HG03139 (cell line): ENCODE measurements at regions not wholly inside any gene's neighbourhood (a gene's known extent, or its start where the extent isn't known, plus 50 kb on each side); places are given as distances from the start of the nearest gene placed in this dataset.
A peak's percentile ranks its signal among the peaks of the same experiment; 100 is the strongest.
"Not testable (repeated sequence)": the region's sequence is repeated elsewhere in the genome, so short reads cannot be mapped to it uniquely, and the experiment has no call there.

Experiments
- ATAC-seq: cut with Tn5 transposase; IDR thresholded peaks from one replicate; pipeline ENCODE4 v1.9.1; 2021; ENCODE audit not compliant: unreplicated experiment

DNA sequence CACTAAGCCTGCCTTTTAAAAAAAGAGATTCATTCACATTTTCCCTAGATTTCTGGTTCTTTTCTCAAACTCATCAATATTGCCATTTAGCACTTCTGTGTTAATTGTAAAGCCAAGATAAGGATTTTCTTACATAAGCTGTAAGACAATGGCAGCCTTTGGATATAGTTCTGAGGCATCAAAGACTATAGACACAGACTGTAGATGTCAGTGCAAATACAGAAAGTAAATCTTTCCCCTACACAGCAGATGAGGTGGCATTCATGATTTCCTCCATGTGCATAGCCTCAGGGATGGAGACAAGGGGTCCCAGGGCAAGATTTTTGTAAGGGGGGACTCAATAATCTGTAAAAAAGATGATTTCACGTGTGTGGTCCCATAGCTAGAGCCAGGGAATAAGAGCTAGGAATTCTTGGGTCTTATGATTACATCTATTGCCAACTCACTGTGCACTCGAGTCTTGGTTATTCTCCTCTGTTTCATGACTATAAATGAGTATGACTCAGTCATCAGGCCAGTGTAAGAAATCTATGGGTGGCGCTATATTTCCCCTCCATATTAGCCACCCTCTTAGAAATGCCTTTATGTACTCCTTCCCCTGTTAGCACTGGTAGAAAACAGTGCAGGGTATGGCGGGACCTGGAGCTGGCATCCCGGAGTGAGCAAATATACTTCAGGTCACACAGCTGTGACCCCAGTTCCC is 207.5 kb downstream of the EXOC5 start:
- ATAC-seq: no peak

DNA sequence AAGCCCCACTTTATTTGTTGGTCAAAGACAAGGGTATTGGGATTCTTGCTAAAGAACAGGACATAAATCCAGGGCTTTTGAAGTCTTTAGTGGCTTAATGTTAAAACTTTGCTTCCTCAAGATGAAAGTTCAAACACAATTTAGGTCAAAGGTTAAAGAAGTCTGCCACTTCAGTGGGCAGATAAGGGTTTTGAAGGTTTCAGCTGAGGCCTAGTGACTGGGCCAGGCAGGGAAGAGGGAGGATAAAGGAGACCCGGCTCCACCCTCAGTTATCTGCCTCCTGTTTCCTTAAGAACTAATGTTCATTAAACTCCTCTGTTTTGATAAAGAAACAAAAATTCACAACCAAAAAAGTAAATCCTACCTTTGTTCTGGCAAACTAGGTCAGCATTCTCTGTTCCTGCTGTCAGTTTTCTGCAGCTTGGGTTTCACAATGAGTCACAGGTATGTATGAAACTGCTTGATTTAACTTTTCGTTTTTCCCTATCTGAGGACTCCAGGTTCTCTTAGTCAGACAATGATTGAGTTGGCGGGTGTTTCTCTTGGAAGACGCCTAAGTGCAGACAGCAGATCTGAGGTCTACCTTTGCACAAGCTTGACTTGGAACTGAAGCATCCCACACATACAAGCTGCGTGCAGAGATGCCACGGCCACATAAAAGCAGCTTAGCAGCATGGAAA is 208.3 kb downstream of the EXOC5 start:
- peak; percentile 92 for ATAC-seq

DNA sequence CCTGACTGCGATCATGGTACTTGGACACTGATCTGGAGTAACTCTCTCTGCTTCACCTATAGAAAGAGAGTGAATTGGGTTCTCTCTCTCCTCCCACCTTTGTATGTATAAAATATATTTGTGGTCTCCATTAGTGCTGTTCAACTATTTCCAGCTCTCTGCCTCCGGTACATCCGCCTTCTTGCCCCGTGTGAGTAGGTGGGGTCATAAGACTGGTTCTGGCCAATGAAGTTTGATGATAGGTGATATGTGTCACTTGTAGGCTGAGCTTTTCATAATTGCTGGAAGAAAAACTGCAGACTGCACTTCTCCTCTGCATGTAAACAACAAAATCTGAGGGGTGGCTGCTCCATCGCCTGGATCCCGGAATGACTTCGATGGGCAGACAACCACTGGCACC is 210.4 kb downstream of the EXOC5 start:
- no peak for ATAC-seq

DNA sequence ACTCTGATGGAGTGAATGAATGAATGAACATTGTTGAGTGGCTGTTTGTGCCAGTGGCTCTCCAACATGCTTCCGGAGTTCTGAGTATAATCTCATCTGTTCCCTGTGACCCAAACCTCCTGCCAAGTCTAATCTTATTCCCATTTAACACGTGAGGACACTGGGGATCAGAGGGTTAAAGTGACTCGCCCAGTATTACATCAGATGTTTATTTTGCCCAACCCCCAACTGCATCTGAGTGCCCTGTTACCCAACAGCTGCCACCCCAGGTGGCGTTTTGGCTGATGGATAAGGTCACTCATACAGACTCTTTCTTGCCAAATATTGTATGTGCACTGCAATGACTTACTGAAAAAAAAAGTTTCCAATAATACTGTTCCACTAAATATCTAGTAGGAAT is 210.9 kb downstream of the EXOC5 start:
- no peak for ATAC-seq

DNA sequence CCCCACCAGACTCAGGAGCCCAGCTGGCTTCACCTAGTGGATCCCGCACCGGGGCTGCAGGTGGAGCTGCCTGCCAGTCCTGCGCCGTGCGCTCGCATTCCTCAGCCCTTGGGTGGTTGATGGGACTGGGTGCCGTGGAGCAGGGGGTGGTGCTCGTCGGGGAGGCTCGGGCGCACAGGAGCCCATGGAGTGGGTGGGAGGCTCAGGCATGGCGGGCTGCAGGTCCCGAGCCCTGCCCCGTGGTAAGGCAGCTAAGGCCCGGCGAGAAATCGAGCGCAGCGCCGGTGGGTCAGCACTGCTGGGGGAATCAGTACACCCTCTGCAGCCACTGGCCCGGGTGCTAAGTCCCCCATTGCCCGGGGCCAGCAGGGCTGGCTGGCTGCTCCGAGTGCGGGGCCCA is 212.2 kb downstream of the EXOC5 start:
- ATAC-seq: not testable (repeated sequence)

DNA sequence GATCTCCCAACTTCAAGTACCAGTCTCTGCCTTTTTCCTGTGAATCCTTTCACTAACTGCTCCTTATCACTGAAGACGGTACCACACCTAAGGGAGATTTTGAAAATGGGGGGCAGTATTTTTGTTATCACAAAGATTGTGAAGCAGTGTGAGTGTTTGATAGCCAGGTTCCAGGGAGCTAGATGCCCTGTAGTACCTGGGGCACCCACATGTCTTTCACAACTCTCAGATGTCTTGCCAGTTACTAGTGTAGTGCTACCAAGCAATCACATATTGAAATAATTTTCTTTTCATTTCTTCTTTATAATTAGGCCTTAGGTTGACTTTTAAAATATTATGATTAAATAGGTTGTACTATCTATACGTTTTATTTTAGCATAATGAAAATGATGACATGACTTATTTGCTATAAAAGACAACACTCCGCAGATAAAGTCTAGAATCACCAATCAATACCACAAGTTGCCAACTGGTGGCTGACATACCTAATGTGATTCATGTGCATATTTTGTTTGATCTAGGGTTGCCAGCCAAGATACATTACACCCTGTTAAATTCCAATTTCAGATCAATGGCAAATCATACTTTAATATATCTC is 215.9 kb downstream of the EXOC5 start:
- ATAC-seq: no peak

DNA sequence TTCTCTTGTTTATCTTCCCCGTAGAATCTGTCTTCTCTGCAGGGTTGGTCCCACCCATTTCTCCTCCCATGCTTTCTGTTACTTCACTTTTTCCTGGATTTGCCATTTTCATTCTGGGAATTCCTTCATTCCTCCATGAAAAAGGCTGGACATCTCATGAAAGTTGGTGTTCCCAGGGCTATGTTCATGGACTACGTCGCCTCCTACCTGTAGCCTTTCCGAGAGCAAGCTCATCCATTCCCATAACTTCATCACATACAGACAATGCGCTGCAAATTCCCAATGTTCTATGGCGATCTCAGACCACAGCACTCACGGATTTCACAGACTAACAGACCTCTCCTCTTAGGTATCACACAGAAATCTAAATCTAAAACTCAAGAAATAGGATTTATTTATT is 217.1 kb downstream of the EXOC5 start:
- ATAC-seq: no peak

DNA sequence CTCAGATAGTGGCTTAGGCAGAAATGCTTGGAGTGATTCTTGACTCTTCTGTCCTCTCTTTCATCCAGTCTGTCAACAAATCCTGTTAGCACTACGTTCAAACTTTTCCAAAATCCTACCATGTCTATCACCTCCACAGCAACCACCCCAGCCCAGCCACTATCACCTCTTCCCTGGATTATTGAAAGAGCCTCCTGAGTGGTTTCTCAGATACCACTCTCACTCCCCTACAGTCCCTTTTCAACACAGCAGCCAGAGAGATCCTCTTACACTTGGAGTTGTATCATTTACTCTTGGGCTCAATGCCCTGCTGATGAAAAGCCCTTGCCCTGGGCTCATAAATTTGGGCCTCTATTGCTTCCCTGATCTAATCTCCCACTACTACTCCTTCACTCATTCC is 218.9 kb downstream of the EXOC5 start:
- ATAC-seq: no peak

DNA sequence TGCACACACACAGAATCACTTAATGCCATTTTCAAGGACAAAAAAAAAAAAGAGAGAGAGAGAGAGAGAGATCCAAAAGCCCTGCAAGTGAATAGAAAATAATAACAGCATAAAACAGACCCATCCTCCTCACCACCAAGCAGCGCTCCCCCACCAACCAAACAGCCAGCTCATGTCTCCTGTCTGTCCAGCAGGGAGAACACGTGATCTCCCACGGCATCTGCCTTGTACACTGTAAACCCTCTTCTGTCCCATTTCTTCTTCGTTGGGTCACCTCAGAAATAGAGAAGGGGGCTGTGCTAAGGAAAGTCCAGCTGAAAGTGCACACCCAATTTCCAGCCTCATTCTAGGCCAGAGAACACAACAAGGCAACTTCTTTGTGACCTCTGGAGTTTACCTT is 222.5 kb downstream of the EXOC5 start:
- no peak for ATAC-seq

DNA sequence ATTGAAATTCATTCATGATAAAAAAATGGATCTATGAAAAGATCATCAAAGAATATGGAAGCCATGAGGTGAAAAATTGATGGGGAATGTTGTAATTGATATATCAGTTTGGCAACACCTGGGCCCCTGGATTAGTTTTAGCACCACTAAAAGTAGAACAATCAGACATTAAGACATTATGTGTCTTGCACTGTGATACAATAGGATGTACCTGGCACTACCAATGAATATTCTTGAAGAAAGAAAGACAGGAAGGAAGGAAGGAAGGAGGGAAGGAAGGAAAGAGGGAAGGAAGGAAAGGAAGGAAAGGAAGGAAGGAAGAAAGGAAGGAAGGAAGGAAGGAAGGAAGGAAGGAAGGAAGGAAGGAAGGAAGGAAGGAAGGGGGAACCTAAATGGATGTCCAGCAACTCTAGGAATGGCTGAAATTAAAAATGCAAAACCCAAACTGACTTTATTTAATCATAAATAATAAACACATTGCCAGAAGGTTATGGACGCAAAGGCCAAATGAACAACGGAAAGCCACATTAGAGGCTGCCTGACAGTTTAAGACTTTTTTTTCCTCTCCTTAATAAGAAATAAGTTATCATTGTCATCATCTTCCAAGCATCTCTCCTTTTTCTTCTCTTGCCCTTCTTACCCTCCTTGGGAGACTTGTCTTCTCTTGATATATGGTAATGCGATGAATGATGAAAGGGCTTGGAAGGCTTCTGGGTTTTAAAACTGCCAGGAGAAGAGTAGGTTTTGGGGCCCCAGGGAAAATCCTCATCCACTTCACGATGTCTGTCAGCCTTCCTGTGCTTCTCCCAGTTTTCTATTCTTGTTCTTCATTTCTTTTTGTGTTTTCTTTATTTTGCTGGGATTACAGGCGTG is 224.4 kb downstream of the EXOC5 start:
- not testable (repeated sequence) for ATAC-seq

DNA sequence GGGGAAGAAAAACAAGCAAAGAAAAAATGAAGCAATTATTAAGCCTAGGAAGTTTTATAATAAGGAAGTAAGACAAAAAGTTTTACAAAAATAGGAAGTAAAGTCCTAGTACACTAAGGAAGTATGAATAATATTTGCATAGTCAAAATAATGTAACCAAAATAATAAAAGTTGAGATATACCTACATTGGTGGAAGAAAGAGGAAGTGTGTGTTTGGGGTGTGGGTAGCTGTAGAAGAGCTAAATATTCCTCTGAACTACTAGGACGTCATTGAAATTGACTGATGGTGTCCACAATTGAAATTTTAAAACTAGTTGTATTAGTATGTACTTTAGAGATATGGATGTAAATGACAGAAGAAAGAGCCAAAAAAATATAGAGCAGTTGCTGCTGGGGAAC is 228.4 kb upstream of the OTX2 start:
- ATAC-seq: no peak

DNA sequence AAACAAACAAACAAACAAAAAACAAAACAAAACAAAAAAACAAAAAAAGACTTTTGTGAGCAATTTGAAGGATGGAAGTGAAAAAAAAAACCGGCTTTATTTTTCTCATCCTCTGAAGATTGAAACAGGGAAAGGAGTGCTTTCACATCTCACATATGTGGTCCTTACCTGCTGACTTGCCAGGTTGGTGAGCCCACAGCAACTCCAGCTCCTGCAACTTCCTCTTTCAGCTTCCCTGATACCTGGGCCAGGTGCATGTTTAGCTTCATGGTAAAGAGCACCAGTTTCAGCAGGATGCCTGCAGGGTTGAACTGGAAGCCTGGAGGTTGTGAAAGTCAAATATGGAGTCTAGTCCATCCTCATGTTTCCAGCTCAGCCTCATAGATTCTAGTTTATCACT is 221.2 kb upstream of the OTX2 start:
- ATAC-seq: no peak

DNA sequence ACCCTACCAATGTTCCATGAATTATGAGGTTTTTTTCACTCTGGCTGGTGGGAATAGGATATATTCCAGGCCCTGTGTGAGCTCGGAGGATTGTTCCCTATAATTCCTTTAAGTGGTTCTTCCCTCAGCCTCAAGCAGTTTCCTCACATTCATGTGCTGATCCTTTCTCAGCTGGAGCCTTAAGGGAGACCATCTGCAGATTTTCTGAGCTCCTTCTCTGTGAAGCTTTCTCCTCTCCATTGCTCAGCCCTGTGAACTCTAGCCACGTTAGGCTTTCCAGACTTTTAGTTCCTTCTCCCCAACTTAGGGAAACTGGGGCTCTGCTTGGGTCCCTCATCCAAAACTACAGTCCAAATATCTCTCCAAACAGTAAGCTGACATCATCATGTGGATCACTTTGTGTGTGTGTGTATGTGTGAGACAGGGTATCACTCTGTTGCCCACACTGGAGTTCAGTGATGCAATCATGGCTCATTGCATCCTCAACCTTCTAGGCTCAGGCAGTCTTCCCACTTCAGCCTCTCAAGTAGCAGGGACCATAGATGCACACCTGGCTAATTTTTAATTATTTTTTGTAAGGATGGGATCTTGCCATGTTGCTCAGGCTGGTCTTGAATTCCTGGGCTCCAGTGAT is 219.5 kb upstream of the OTX2 start:
- ATAC-seq: no peak

DNA sequence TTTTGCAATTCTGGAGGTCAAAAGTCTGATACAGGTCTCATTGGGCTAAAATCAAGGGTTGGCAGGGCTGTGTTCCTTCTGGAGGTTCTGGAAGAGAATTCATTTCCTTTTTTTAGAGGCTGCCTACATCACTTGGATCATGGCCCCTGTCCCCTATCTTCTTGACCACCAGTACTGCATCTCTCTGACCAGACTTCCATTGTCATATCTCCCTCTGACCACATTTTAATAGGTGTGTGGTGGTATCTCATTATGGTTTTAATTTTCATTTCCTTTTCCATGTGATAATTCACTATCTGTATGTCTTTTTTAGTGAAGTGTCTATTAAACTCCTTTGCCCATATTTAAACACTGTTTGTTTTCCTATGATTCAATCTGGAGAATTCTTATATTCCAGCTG is 215.2 kb upstream of the OTX2 start:
- ATAC-seq: no peak

DNA sequence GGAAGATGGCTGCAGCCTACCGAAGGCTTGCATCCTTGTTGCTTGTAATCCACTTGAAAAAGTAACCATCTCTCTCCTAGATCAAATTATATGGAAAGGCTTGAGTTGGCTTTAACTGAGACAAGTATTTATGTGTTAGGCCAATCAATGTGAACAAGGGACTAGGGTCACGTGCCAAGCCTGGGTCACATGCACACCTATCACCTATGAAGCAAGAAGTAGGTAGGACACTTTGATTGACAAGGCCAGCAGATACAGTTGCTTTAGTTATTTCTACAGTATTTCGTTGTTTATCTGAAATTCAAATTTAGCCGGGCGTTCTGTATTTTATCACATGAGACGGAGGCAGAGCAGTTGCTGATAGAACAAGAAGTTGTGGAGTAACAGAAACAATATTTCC is 212.3 kb upstream of the OTX2 start:
- ATAC-seq: no peak

DNA sequence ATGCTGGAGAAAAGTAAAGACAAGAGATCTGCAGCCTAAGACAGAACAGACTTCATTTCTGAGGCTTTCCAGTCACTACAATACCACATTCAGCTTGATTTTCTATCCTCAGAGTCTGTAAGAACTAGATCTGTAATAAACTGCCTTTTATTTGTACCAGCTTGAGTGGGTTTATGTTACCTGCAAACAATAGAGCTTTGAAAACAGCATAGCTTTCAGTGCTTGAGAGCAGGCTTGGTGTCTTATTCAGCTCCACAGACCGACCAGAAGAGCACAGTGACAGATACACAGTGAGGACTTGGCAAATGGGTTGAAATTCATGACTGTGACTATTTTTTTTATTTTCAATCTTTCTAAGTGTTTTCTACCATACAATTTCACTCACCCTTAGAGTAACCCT is 207.8 kb upstream of the OTX2 start:
- ATAC-seq: no peak

DNA sequence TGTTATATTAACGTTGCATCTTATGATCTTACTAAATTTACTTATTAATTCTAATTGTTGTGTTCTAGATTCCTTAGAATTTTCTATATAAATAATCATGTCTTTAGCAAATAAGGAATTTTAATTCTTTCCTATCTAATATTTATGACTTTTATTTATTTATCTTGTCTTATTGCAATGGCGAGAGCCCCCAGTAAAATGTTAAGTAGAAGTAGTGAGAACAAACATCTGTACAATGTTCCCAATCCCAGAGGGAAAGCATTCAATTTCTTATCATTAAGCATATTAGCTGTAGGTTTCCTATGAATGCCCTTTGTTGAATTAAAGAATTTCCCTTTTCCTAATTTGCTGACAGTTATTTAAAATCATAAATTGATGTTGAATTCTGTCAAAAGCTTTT is 203.7 kb upstream of the OTX2 start:
- no peak for ATAC-seq

DNA sequence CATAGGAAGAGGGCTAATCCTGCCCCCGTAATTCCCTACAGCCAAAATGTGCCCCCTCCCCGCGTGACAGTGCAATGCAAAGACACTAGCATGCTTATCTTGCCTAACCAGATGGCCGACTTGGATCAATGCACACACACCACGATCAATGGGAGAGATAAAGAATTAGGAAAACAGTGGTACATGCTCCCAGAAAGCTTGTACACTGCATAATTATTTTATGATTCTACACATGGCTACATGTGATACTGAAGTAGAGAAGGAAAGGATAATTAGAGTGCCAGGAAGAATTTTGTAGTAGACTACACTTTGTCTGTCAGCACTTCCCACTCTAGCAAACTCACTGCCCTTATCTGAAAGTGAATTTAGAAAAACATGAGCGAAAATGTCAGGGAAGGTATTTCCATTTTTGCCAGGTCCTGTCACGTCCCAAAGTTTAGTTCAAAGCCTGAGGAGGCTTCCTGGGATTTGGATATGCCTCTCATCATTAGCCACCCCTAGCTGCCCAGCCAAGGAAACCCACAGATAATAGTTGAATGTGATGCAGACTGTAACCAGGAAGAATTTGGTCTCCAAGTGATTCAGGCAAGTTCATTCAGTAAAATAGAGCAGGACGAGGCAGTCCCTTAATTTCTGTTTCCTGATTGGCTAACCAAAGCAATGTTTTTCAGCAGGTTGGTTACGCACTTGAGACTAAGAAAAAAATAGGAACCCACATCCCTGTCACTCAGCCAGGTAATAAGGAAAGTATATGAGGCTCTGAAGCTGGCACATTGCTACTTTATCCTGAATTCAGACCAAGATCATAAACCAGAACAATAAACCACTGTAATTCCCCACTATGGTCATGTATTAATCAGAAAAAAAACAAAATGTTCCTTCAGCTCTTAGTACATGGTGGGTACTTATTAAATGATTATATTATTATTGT is 199.6 kb upstream of the OTX2 start:
- no peak for ATAC-seq

DNA sequence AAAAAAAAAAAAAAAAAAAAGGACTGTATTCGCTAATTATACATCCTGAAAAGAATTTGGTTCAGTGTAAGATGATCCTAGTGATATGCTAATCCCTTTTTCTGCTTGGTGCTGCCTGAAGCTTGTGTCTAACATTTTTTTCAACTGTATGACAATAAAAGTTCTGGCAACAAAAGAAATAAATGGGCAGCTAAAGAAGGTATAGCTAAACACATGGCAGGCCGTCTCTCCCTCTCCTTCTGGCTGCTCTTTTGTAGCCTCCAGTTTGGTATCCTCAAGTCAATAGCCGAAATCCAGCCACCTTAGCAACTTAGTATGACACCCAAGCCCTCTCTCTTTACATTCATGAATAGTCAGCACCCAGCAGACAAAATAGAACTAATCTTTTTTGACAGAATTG is 198.3 kb upstream of the OTX2 start:
- no peak for ATAC-seq

DNA sequence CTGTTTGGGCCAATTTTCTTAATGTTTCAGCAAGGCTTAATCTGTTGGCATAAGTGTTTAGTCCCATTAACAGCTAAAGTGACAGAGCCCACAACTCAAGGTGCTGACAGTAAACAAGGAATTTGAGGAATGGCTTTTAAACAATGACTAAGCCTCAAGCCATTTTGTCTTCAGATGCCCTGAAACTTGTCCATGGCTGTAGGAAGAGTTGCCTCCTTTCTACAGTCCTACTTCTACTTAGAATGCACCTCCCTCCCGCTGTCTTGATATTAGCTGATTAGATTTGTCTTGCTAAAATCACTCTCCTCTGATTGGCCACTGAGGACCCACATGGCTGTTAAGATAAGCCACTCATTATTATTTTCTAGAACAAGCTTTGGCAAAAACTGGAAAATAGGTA is 188.4 kb upstream of the OTX2 start:
- ATAC-seq: no peak
